ENCODE measurements at regions not wholly inside any gene's neighbourhood (a gene's known extent, or its start where the extent isn't known, plus 50 kb on each side); places are given as distances from the start of the nearest gene placed in this dataset.

DNA sequence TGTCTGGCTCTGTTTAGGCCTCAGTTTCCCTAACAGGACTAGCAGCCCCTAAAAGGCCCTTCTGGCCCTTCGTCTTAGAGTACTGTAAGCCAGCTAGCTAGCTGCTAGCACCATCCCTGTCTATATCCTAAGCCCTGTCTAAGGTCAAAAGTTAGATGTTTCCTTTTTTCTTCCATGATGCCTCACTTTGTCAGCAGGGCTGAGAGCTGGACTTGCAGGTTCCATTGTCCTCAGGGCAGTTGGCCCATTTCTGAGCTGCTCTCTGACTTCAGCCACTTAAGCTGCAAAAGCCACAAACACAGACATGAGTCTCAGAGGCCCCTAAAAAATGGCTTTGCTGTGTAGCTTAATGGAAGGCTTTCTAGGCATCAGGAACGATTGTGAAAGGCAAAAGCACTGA lies 187.7 kb downstream of the CBLN1 start:
- H4K20me1 ChIP-seq (ENCODE audit: insufficient read depth, poor library complexity, severe bottlenecking) = no peaks in the 10 kb centered on the region
- H3K9me2 ChIP-seq (replicated peaks; ENCODE audit: insufficient read depth) = no peaks in the 10 kb centered on the region
- 63% methylated on average over 2 of the region's 2 CpGs for WGBS (ENCODE audit: low lambda C conversion rate, missing lambda C conversion rate)
- H3K27me3 ChIP-seq = peaks cover 5% of the 10 kb centered on the region
- H3K36me3 ChIP-seq (replicated peaks; ENCODE audit: insufficient read depth, low read depth) = no peaks in the 10 kb centered on the region
- no peak for DNase-seq (ENCODE audit: low spot score)
- no peak for TF ChIP-seq EZH2 (IDR thresholded peaks at IDR 0.05; ENCODE audit: borderline replicate concordance)
- no peak overlapping the region for H3K4me2 ChIP-seq
- H3K4me1 ChIP-seq (ENCODE audit: insufficient read depth) = no peaks in the 10 kb centered on the region
- H3K79me2 ChIP-seq = no peaks in the 10 kb centered on the region
- no peak overlapping the region for H3K4me3 ChIP-seq
- no peak overlapping the region for H2AFZ ChIP-seq
- no peak overlapping the region for H3K27ac ChIP-seq
- H3K9me3 ChIP-seq (ENCODE audit: low read depth) = no peaks in the 10 kb centered on the region

DNA sequence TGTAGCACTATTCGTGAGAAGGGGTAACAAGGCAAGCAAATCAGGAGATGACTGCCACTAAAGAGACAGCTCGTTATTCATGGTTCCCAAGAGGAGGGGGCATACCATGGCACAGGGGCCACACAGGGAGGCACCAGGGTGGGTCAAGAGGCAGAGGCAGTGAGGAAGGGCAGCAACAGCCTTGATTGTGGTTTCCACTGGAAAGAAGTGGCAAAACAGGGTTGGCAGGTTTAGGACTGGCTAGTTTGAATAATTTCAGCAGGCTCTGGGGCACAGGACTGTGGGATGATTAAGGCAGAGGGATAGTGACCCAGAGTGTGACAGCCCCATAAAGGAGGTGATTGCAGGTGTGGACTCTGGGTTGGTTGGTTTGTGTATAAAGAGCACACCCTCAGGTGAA lies 188.9 kb downstream of the CBLN1 start:
- Histone ChIP-seq H3K36me3 (replicated peaks; ENCODE audit: insufficient read depth, low read depth) (no peaks in the 10 kb centered on the region), H3K79me2 (no peaks in the 10 kb centered on the region), H2AFZ (no peak overlapping the region), H3K9me2 (replicated peaks; ENCODE audit: insufficient read depth) (no peaks in the 10 kb centered on the region), H3K4me3 (no peak overlapping the region), H3K9me3 (ENCODE audit: low read depth) (no peaks in the 10 kb centered on the region), H3K4me2 (no peak overlapping the region), H4K20me1 (ENCODE audit: insufficient read depth, poor library complexity, severe bottlenecking) (no peaks in the 10 kb centered on the region), H3K27ac (no peak overlapping the region), H3K4me1 (ENCODE audit: insufficient read depth) (no peaks in the 10 kb centered on the region), H3K27me3 (peaks cover 5% of the 10 kb centered on the region)
- WGBS (ENCODE audit: low lambda C conversion rate, missing lambda C conversion rate) = 79% methylated on average over 2 of the region's 2 CpGs
- no peak for DNase-seq (ENCODE audit: low spot score)
- no peak for TF ChIP-seq EZH2 (IDR thresholded peaks at IDR 0.05; ENCODE audit: borderline replicate concordance)

DNA sequence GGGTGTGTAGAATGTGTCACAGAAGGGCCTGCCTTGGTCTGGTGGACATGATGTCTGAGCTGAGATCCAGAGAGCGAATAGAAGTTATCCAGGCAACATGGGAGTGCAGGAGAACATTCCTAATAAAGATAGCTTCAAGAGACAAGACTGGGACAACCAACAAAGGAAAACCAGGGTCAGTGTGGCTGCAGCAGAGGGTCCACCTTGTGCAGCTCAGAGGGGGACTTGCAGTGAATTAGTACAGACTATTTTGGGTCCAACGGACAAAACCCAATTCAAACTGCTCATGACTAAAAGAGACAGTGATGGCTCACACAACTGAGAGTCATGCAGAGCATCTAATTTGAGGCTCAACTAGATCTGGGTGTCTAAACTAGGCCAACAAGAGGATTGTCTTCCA lies 192.1 kb downstream of the CBLN1 start:
- Histone ChIP-seq H2AFZ (no peak overlapping the region), H4K20me1 (ENCODE audit: insufficient read depth, poor library complexity, severe bottlenecking) (no peaks in the 10 kb centered on the region), H3K9me3 (ENCODE audit: low read depth) (no peaks in the 10 kb centered on the region), H3K36me3 (replicated peaks; ENCODE audit: insufficient read depth, low read depth) (no peaks in the 10 kb centered on the region), H3K79me2 (no peaks in the 10 kb centered on the region), H3K4me2 (no peak overlapping the region), H3K4me1 (ENCODE audit: insufficient read depth) (no peaks in the 10 kb centered on the region), H3K4me3 (no peak overlapping the region), H3K27ac (no peak overlapping the region), H3K9me2 (replicated peaks; ENCODE audit: insufficient read depth) (no peaks in the 10 kb centered on the region), H3K27me3 (no peaks in the 10 kb centered on the region)
- 82% methylated on average over 2 of the region's 2 CpGs for WGBS (ENCODE audit: low lambda C conversion rate, missing lambda C conversion rate)
- no peak for DNase-seq (ENCODE audit: low spot score)
- no peak for TF ChIP-seq EZH2phosphoT487 (IDR thresholded peaks at IDR 0.05; ENCODE audit: low read depth, severe bottlenecking, unreplicated experiment)
- TF ChIP-seq, protein P1, sequence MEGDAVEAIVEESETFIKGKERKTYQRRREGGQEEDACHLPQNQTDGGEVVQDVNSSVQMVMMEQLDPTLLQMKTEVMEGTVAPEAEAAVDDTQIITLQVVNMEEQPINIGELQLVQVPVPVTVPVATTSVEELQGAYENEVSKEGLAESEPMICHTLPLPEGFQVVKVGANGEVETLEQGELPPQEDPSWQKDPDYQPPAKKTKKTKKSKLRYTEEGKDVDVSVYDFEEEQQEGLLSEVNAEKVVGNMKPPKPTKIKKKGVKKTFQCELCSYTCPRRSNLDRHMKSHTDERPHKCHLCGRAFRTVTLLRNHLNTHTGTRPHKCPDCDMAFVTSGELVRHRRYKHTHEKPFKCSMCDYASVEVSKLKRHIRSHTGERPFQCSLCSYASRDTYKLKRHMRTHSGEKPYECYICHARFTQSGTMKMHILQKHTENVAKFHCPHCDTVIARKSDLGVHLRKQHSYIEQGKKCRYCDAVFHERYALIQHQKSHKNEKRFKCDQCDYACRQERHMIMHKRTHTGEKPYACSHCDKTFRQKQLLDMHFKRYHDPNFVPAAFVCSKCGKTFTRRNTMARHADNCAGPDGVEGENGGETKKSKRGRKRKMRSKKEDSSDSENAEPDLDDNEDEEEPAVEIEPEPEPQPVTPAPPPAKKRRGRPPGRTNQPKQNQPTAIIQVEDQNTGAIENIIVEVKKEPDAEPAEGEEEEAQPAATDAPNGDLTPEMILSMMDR (IDR thresholded peaks at IDR 0.05; ENCODE audit: poor library complexity) = no peak
- no peak for TF ChIP-seq EZH2 (IDR thresholded peaks at IDR 0.05; ENCODE audit: borderline replicate concordance)

DNA sequence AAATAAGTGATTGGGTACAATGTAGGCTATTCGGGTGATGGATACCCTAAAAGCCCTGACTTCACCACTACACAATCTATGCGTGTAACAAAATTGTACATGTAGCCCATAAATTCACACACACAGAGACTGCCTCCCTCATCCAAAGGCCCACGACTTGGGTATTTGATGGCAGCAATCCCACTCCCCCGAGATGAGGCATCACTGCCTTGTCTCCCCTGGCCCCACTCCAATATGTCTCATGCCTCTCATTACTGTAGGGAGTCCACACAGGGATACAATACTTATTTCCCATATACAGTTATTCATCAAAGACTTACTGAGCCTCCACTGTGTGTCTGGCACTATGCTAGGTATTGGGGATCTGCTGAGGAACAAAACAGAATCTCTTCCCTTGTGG lies 192.6 kb downstream of the CBLN1 start:
- 87% methylated on average over 4 of the region's 4 CpGs for WGBS (ENCODE audit: low lambda C conversion rate, missing lambda C conversion rate)
- TF ChIP-seq EZH2 (IDR thresholded peaks at IDR 0.05; ENCODE audit: borderline replicate concordance) = no peak
- TF ChIP-seq EZH2phosphoT487 (IDR thresholded peaks at IDR 0.05; ENCODE audit: low read depth, severe bottlenecking, unreplicated experiment) = no peak
- TF ChIP-seq, protein P1 (IDR thresholded peaks at IDR 0.05; ENCODE audit: poor library complexity) = no peak

More for the DNA sequence above, 192.6 kb downstream of the CBLN1 start:
- Histone ChIP-seq H3K4me2 (no peak overlapping the region), H4K20me1 (ENCODE audit: insufficient read depth, poor library complexity, severe bottlenecking) (no peaks in the 10 kb centered on the region), H3K79me2 (no peaks in the 10 kb centered on the region), H3K9me2 (replicated peaks; ENCODE audit: insufficient read depth) (no peaks in the 10 kb centered on the region), H3K4me3 (no peak overlapping the region), H3K9me3 (ENCODE audit: low read depth) (no peaks in the 10 kb centered on the region), H3K36me3 (replicated peaks; ENCODE audit: insufficient read depth, low read depth) (no peaks in the 10 kb centered on the region), H2AFZ (no peak overlapping the region), H3K27ac (no peak overlapping the region), H3K27me3 (no peaks in the 10 kb centered on the region), H3K4me1 (ENCODE audit: insufficient read depth) (no peaks in the 10 kb centered on the region)
- DNase-seq (ENCODE audit: low spot score) = no peak

Data from hepatocyte (in vitro differentiated cells).